ENCODE measurements at regions not wholly inside any gene's neighbourhood (a gene's known extent, or its start where the extent isn't known, plus 50 kb on each side); places are given as distances from the start of the nearest gene placed in this dataset.

- no peak for TF ChIP-seq ARNT (IDR thresholded peaks at IDR 0.05)
- TF ChIP-seq L3MBTL2 (conservative IDR thresholded peaks at IDR 0.05): no peak
- TF ChIP-seq FOXK2 (IDR thresholded peaks at IDR 0.05): no peak
- no peak for TF ChIP-seq ZNF384 (IDR thresholded peaks at IDR 0.05)
- TF ChIP-seq SUZ12 (IDR thresholded peaks at IDR 0.05): no peak
- TF ChIP-seq LEF1 (IDR thresholded peaks at IDR 0.05; ENCODE audit: borderline replicate concordance): no peak
- no peak for TF ChIP-seq SP1 (IDR thresholded peaks at IDR 0.05)
- TF ChIP-seq ELF4 (IDR thresholded peaks at IDR 0.05): no peak
- TF ChIP-seq TARDBP (IDR thresholded peaks at IDR 0.05): no peak
- TF ChIP-seq FOXM1 (IDR thresholded peaks at IDR 0.05; ENCODE audit: borderline replicate concordance): no peak
- TF ChIP-seq NFRKB (IDR thresholded peaks at IDR 0.05): no peak
- TF ChIP-seq HDGF (IDR thresholded peaks at IDR 0.05; ENCODE audit: borderline replicate concordance): no peak
- no peak for TF ChIP-seq PKNOX1 (IDR thresholded peaks at IDR 0.05)
- TF ChIP-seq BHLHE40 (IDR thresholded peaks at IDR 0.05; ENCODE audit: borderline replicate concordance): no peak
- no peak for TF ChIP-seq FOXA1 (IDR thresholded peaks at IDR 0.05)
- no peak for TF ChIP-seq CTBP1 (IDR thresholded peaks at IDR 0.05; ENCODE audit: borderline replicate concordance)
- ChIA-PET POLR2A (no interaction called here), CTCF (no interaction called here)
- no peak for DNase-seq (ENCODE audit: extremely low spot score)
Measured at GRCh38 chr5:58105836-58106235, 354.1 kb downstream of the PLK2 start.

- no peak for DNase-seq (ENCODE audit: extremely low spot score)
- POLR2A ChIA-PET: no interaction called here
- TF ChIP-seq ELF4 (IDR thresholded peaks at IDR 0.05) (no peak), L3MBTL2 (conservative IDR thresholded peaks at IDR 0.05) (no peak)
- CTCF ChIA-PET: no interaction called here
Measured at GRCh38 chr5:58099257-58099656, 360.6 kb downstream of the PLK2 start.

GRCh38 chr5:58094031-58094430, 365.9 kb downstream of the PLK2 start:
- no peak for DNase-seq (ENCODE audit: extremely low spot score)
- CTCF ChIA-PET: no interaction called here
- POLR2A ChIA-PET: no interaction called here
- TF ChIP-seq HDGF (IDR thresholded peaks at IDR 0.05; ENCODE audit: borderline replicate concordance) (no peak), FOXM1 (IDR thresholded peaks at IDR 0.05; ENCODE audit: borderline replicate concordance) (no peak), LEF1 (IDR thresholded peaks at IDR 0.05; ENCODE audit: borderline replicate concordance) (no peak), PKNOX1 (IDR thresholded peaks at IDR 0.05) (no peak), ELF4 (IDR thresholded peaks at IDR 0.05) (no peak)

- no peak for TF ChIP-seq ELF4 (IDR thresholded peaks at IDR 0.05)
- no peak for TF ChIP-seq FOXM1 (IDR thresholded peaks at IDR 0.05; ENCODE audit: borderline replicate concordance)
- TF ChIP-seq LEF1 (IDR thresholded peaks at IDR 0.05; ENCODE audit: borderline replicate concordance): no peak
- no peak for TF ChIP-seq TARDBP (IDR thresholded peaks at IDR 0.05)
- no peak for TF ChIP-seq HDGF (IDR thresholded peaks at IDR 0.05; ENCODE audit: borderline replicate concordance)
- no peak for TF ChIP-seq L3MBTL2 (conservative IDR thresholded peaks at IDR 0.05)
- no peak for TF ChIP-seq NFRKB (IDR thresholded peaks at IDR 0.05)
- no peak for TF ChIP-seq SUZ12 (IDR thresholded peaks at IDR 0.05)
- no peak for TF ChIP-seq ZNF384 (IDR thresholded peaks at IDR 0.05)
- no peak for TF ChIP-seq SP1 (IDR thresholded peaks at IDR 0.05)
- TF ChIP-seq FOXK2 (IDR thresholded peaks at IDR 0.05): no peak
- no peak for TF ChIP-seq PKNOX1 (IDR thresholded peaks at IDR 0.05)
- no peak for TF ChIP-seq CTBP1 (IDR thresholded peaks at IDR 0.05; ENCODE audit: borderline replicate concordance)
- TF ChIP-seq FOXA1 (IDR thresholded peaks at IDR 0.05): no peak
- TF ChIP-seq ARNT (IDR thresholded peaks at IDR 0.05): no peak
- TF ChIP-seq BHLHE40 (IDR thresholded peaks at IDR 0.05; ENCODE audit: borderline replicate concordance): no peak
- ChIA-PET POLR2A (no interaction called here), CTCF (no interaction called here)
- DNase-seq (ENCODE audit: extremely low spot score): no peak
Measured at GRCh38 chr5:58090704-58091103, 369.2 kb downstream of the PLK2 start.

- POLR2A ChIA-PET: no interaction called here
- no peak for DNase-seq (ENCODE audit: extremely low spot score)
- TF ChIP-seq ELF4 (IDR thresholded peaks at IDR 0.05) (no peak), CTBP1 (IDR thresholded peaks at IDR 0.05; ENCODE audit: borderline replicate concordance) (no peak), FOXK2 (IDR thresholded peaks at IDR 0.05) (no peak), TARDBP (IDR thresholded peaks at IDR 0.05) (no peak), L3MBTL2 (conservative IDR thresholded peaks at IDR 0.05) (no peak), NFRKB (IDR thresholded peaks at IDR 0.05) (no peak), SP1 (IDR thresholded peaks at IDR 0.05) (no peak), LEF1 (IDR thresholded peaks at IDR 0.05; ENCODE audit: borderline replicate concordance) (no peak), FOXM1 (IDR thresholded peaks at IDR 0.05; ENCODE audit: borderline replicate concordance) (no peak), HDGF (IDR thresholded peaks at IDR 0.05; ENCODE audit: borderline replicate concordance) (no peak), PKNOX1 (IDR thresholded peaks at IDR 0.05) (no peak), ZNF384 (IDR thresholded peaks at IDR 0.05) (no peak), FOXA1 (IDR thresholded peaks at IDR 0.05) (no peak), SUZ12 (IDR thresholded peaks at IDR 0.05) (no peak), ARNT (IDR thresholded peaks at IDR 0.05) (no peak), BHLHE40 (IDR thresholded peaks at IDR 0.05; ENCODE audit: borderline replicate concordance) (no peak)
- CTCF ChIA-PET: no interaction called here
Measured at GRCh38 chr5:58088941-58089340, 370.9 kb downstream of the PLK2 start.

GRCh38 chr5:58087905-58088304, 372.0 kb downstream of the PLK2 start:
- ChIA-PET POLR2A (no interaction called here), CTCF (no interaction called here)
- DNase-seq (ENCODE audit: extremely low spot score): no peak
- TF ChIP-seq CTBP1 (IDR thresholded peaks at IDR 0.05; ENCODE audit: borderline replicate concordance): no peak
